ENCODE measurements at regions not wholly inside any gene's neighbourhood (a gene's known extent, or its start where the extent isn't known, plus 50 kb on each side); places are given as distances from the start of the nearest gene placed in this dataset.

DNA sequence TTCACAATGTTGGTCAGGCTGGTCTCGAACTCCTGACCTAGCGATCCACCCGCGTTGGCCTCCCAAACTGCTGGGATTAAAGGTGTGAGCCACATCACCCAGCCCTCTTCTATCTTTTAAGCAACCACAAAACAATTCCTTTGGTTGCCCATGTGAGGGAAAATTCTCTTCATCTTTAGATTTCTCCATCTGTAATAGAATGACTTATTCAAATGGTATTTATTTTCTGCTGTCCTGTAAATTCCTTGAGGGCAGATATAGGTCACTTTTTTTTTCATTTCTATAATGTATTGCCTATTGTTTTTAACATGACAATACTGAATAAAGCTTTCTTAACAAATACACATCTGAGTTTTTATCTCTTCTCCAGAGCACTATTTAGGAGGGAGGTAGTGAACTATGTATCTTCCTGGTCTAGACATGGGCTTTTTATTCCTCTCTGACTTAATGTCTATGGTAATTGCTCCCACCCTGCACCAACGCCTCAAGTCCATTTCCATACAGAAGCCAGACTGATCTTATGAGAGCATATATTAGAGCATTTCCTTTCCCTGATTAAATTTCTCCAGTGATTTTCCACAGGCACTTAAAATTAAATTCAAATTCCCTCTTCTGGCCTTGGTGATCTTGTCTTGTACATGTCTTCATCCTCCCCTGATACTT, 595.6 kb downstream of the CAAP1 start:
- Histone ChIP-seq H3K36me3 (ENCODE audit: low read depth) (no peaks in the 10 kb centered on the region), H3K27ac (ENCODE audit: poor library complexity, severe bottlenecking) (no peak overlapping the region), H3K4me1 (ENCODE audit: insufficient read depth, poor library complexity, severe bottlenecking) (no peaks in the 10 kb centered on the region), H3K27me3 (ENCODE audit: insufficient read depth, poor library complexity, severe bottlenecking) (no peaks in the 10 kb centered on the region), H3K9me3 (ENCODE audit: severe bottlenecking) (no peaks in the 10 kb centered on the region), H3K4me3 (ENCODE audit: severe bottlenecking) (no peak overlapping the region)
- TF ChIP-seq, protein P1, sequence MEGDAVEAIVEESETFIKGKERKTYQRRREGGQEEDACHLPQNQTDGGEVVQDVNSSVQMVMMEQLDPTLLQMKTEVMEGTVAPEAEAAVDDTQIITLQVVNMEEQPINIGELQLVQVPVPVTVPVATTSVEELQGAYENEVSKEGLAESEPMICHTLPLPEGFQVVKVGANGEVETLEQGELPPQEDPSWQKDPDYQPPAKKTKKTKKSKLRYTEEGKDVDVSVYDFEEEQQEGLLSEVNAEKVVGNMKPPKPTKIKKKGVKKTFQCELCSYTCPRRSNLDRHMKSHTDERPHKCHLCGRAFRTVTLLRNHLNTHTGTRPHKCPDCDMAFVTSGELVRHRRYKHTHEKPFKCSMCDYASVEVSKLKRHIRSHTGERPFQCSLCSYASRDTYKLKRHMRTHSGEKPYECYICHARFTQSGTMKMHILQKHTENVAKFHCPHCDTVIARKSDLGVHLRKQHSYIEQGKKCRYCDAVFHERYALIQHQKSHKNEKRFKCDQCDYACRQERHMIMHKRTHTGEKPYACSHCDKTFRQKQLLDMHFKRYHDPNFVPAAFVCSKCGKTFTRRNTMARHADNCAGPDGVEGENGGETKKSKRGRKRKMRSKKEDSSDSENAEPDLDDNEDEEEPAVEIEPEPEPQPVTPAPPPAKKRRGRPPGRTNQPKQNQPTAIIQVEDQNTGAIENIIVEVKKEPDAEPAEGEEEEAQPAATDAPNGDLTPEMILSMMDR (IDR thresholded peaks at IDR 0.05; ENCODE audit: poor library complexity, severe bottlenecking) = no peak
- ATAC-seq (ENCODE audit: low read depth) = peak; percentile 21; the same call in 1 of the 3 replicates
- no peak for DNase-seq (ENCODE audit: low spot score)

DNA sequence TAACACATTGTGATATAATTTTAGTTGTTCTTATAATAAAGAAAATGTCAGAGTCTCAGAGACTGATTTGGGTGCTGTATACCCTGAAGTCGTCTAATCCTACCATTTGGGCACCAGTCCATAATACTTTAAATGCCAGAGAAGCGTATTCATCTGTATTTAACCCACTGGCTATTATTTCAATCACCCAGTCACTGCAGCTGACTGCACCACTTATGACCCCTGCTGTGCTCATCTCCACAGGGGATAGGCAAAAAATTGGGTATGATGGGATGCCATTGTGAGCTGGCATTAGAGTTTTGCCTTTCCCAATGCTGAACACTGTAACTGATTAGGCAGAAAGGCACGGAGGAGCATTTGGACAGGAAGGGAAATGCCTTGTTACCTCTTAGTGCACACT, 599.7 kb downstream of the CAAP1 start:
- DNase-seq (ENCODE audit: low spot score) (no peak), ATAC-seq (ENCODE audit: low read depth) (peak; percentile 77)
- Histone ChIP-seq H3K9me3 (ENCODE audit: severe bottlenecking) (no peaks in the 10 kb centered on the region), H3K4me1 (ENCODE audit: insufficient read depth, poor library complexity, severe bottlenecking) (no peaks in the 10 kb centered on the region), H3K27me3 (ENCODE audit: insufficient read depth, poor library complexity, severe bottlenecking) (no peaks in the 10 kb centered on the region), H3K36me3 (ENCODE audit: low read depth) (no peaks in the 10 kb centered on the region), H3K4me3 (ENCODE audit: severe bottlenecking) (no peak overlapping the region), H3K27ac (ENCODE audit: poor library complexity, severe bottlenecking) (no peak overlapping the region)
- TF ChIP-seq, protein P1 (IDR thresholded peaks at IDR 0.05; ENCODE audit: poor library complexity, severe bottlenecking) = no peak

DNA sequence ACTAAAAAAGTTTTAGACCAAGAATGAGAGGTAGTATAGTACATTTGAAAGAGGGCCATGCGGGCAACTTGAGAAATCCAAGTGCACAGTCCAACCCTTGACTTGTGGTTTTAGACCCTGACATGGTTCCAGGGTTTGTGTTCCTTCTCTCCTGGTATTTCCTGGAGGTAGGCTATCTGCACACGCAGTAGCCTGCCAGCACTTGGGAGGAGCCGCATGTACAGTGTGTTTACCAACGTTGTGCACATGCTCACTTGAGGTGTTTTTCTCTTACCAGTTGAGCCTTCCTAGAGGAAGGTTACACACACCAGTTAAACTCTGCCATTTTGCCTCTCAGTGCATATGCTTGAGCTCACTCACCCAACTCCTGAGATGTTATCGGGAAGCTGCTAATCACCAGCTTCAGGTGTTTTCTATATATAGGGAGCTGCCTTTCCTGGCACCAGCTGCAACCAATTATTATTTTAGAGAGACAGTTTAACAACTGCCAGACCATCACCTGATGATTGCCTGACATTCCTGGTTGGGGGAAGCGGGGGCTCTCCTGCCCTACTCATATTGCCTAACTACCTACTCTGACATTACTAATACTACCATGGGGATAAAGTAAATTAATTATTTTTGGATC, 593.4 kb upstream of the TUSC1 start:
- no peaks in the 10 kb centered on the region for H3K9me3 ChIP-seq (ENCODE audit: severe bottlenecking)
- H3K4me1 ChIP-seq (ENCODE audit: insufficient read depth, poor library complexity, severe bottlenecking) = no peaks in the 10 kb centered on the region
- ATAC-seq (ENCODE audit: low read depth) (no peak), DNase-seq (ENCODE audit: low spot score) (no peak)
- TF ChIP-seq, protein P1 (IDR thresholded peaks at IDR 0.05; ENCODE audit: poor library complexity, severe bottlenecking) = no peak
- no peaks in the 10 kb centered on the region for H3K36me3 ChIP-seq (ENCODE audit: low read depth)
- no peak overlapping the region for H3K27ac ChIP-seq (ENCODE audit: poor library complexity, severe bottlenecking)
- no peaks in the 10 kb centered on the region for H3K27me3 ChIP-seq (ENCODE audit: insufficient read depth, poor library complexity, severe bottlenecking)
- H3K4me3 ChIP-seq (ENCODE audit: severe bottlenecking) = no peak overlapping the region

DNA sequence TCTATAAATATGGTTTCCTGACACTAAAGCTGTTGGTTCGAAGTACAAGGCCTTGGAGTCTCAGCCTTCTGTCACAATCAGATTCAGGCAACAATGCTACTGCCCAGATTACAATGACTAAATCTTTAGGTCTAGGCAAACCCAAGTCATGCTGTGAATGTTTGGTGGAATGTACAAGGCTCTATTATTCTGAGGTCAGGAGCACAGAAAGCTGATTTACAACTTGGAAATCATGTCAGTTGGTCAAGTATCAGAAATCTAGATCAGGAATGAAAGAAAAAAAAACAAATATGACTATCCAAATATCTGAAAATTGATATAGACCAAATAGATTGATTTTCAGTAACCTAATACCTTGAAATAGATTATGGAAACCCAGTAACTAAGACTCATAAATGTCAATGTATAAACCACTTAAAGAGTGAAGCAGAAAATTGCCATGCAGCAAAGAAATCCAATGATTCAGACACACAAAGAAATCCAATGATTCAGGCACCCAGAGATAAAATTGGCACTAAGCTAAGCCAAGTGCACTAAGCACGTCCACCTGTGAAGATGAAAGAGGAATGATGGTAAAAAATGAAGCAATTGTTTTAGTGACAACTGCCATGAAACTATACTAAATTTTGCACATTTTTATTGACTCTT, 588.0 kb upstream of the TUSC1 start:
- Histone ChIP-seq H3K27me3 (ENCODE audit: insufficient read depth, poor library complexity, severe bottlenecking) (no peaks in the 10 kb centered on the region), H3K9me3 (ENCODE audit: severe bottlenecking) (no peaks in the 10 kb centered on the region), H3K27ac (ENCODE audit: poor library complexity, severe bottlenecking) (peak overlapping the region; percentile 97), H3K36me3 (ENCODE audit: low read depth) (no peaks in the 10 kb centered on the region), H3K4me3 (ENCODE audit: severe bottlenecking) (no peak overlapping the region), H3K4me1 (ENCODE audit: insufficient read depth, poor library complexity, severe bottlenecking) (peaks cover 18% of the 10 kb centered on the region)
- no peak for ATAC-seq (ENCODE audit: low read depth)
- no peak for DNase-seq (ENCODE audit: low spot score)
- TF ChIP-seq, protein P1 (IDR thresholded peaks at IDR 0.05; ENCODE audit: poor library complexity, severe bottlenecking) = no peak

All from RWPE2 (cell line).